Calu3 (cell line): ENCODE measurements at regions not wholly inside any gene's neighbourhood (a gene's known extent, or its start where the extent isn't known, plus 50 kb on each side); places are given as distances from the start of the nearest gene placed in this dataset.
"Not testable (repeated sequence)": the region's sequence is repeated elsewhere in the genome, so short reads cannot be mapped to it uniquely, and the experiment has no call there.

Experiments
- BruUV-seq: library from RNA; stranded (reverse); fragments of 400-500 nt; replicated peaks from 2 replicates; lab custom pipeline; 2021; lab: Mats Ljungman, UMichigan
- CTCF ChIA-PET: fragments of 300-600 bp; sonication (Branson Sonifier 250); formaldehyde crosslinking; loops from one replicate; lab custom pipeline; 2022; ENCODE audit warnings: antibody characterized with exemption; lab: Charles Lee
- DNase-seq: peaks from one replicate; pipeline ENCODE4 v3.0.0; 2022
- H3K27ac Mint-ChIP-seq: one replicate; pipeline ENCODE4 v1.8.0; 2022; ENCODE audit warnings: mixed read lengths; ENCODE audit not compliant: unreplicated experiment
- H3K27me3 Mint-ChIP-seq: one replicate; pipeline ENCODE4 v1.8.0; 2022; ENCODE audit warnings: mixed read lengths; ENCODE audit not compliant: unreplicated experiment
- H3K36me3 Mint-ChIP-seq: one replicate; pipeline ENCODE4 v1.8.0; 2022; ENCODE audit warnings: mild to moderate bottlenecking, moderate library complexity, mixed read lengths; ENCODE audit not compliant: insufficient read depth, unreplicated experiment
- H3K4me1 Mint-ChIP-seq: one replicate; pipeline ENCODE4 v1.8.0; 2022; ENCODE audit warnings: mild to moderate bottlenecking, low read depth, mixed read lengths; ENCODE audit not compliant: unreplicated experiment
- H3K4me3 Mint-ChIP-seq: one replicate; pipeline ENCODE4 v1.8.0; 2022; ENCODE audit warnings: mild to moderate bottlenecking, low read depth, moderate library complexity, mixed read lengths; ENCODE audit not compliant: unreplicated experiment
- H3K9me3 Mint-ChIP-seq: one replicate; pipeline ENCODE4 v1.8.0; 2022; ENCODE audit warnings: low read depth, mixed read lengths; ENCODE audit not compliant: unreplicated experiment
- CTCF ChIP-seq: fragments of 200-600 bp; IDR thresholded peaks from one replicate; pipeline ENCODE4 v1.8.0; 2022; ENCODE audit warnings: antibody characterized with exemption; ENCODE audit not compliant: unreplicated experiment
- intact Hi-C: fragments of 100-400 bp; cut with micrococcal nuclease; formaldehyde crosslinking; loops from one replicate; pipeline ENCODE4 v1.10.0; 2022; ENCODE audit not compliant: unreplicated experiment

GRCh38 chr4:159593681-159594080 lies 490.8 kb downstream of the RAPGEF2 start:
- H3K4me1 Mint-ChIP-seq = peaks cover 8% of the 10 kb centered on the region

GRCh38 chr4:159594576-159594975 lies 491.7 kb downstream of the RAPGEF2 start:
- Mint-ChIP-seq H3K4me1 (peaks cover 8% of the 10 kb centered on the region), H3K36me3 (no peaks in the 10 kb centered on the region), H3K4me3 (no peak overlapping the region), H3K9me3 (no peaks in the 10 kb centered on the region), H3K27me3 (no peaks in the 10 kb centered on the region), H3K27ac (no peak overlapping the region)
- TF ChIP-seq CTCF = no peak
- DNase-seq = no peak
- intact Hi-C loops = no loop called here
- CTCF ChIA-PET = no interaction called here
- no TSS peak for BruUV-seq

More at GRCh38 chr4:159593681-159594080, 490.8 kb downstream of the RAPGEF2 start:
- DNase-seq = no peak
- no peaks in the 10 kb centered on the region for H3K9me3 Mint-ChIP-seq
- no peaks in the 10 kb centered on the region for H3K27me3 Mint-ChIP-seq
- H3K4me3 Mint-ChIP-seq = no peak overlapping the region
- no TSS peak for BruUV-seq
- intact Hi-C loops = no loop called here
- CTCF ChIA-PET = interaction anchor here (0.6 kb wide), 1 partner anchor 12 kb away, joined by 3 read pairs; no protein-coding TSS in a partner anchor
- no peak overlapping the region for H3K27ac Mint-ChIP-seq
- TF ChIP-seq CTCF = no peak
- no peaks in the 10 kb centered on the region for H3K36me3 Mint-ChIP-seq

- H3K36me3 Mint-ChIP-seq, H3K27me3 Mint-ChIP-seq, BruUV-seq, H3K27ac Mint-ChIP-seq, CTCF ChIA-PET, H3K4me1 Mint-ChIP-seq, DNase-seq, intact Hi-C loops, H3K4me3 Mint-ChIP-seq, H3K9me3 Mint-ChIP-seq: not testable (repeated sequence)
Measured at GRCh38 chr4:159595101-159595500, 492.2 kb downstream of the RAPGEF2 start.

GRCh38 chr4:159598602-159599001 lies 495.7 kb downstream of the RAPGEF2 start:
- CTCF ChIA-PET = no interaction called here
- Mint-ChIP-seq H3K4me1 (peaks cover 19% of the 10 kb centered on the region), H3K4me3 (no peak overlapping the region), H3K36me3 (no peaks in the 10 kb centered on the region), H3K27me3 (no peaks in the 10 kb centered on the region), H3K27ac (no peak overlapping the region), H3K9me3 (no peaks in the 10 kb centered on the region)
- intact Hi-C loops = no loop called here
- no peak for TF ChIP-seq CTCF
- no TSS peak for BruUV-seq
- DNase-seq = no peak

- H3K9me3 Mint-ChIP-seq = no peaks in the 10 kb centered on the region
- no peaks in the 10 kb centered on the region for H3K27me3 Mint-ChIP-seq
- BruUV-seq = no TSS peak
- no peak overlapping the region for H3K27ac Mint-ChIP-seq
- no peak overlapping the region for H3K4me3 Mint-ChIP-seq
- DNase-seq = no peak
- intact Hi-C loops = loop anchor here (10.0 kb wide), 1 partner anchor 165 kb away; no protein-coding TSS in a partner anchor
- no peak for TF ChIP-seq CTCF
- H3K4me1 Mint-ChIP-seq = peaks cover 18% of the 10 kb centered on the region
- no peaks in the 10 kb centered on the region for H3K36me3 Mint-ChIP-seq
- CTCF ChIA-PET = no interaction called here
Measured at GRCh38 chr4:159600061-159600460, 497.2 kb downstream of the RAPGEF2 start.
